GM23248 (cell line): ENCODE measurements at regions not wholly inside any gene's neighbourhood (a gene's known extent, or its start where the extent isn't known, plus 50 kb on each side); places are given as distances from the start of the nearest gene placed in this dataset.

Experiments used
- DNase-seq: peaks from one replicate; pipeline ENCODE4 v3.0.0-alpha.2; 2015
- H2AFZ ChIP-seq: fragments of 200-600 bp; sonication (generic); 2 replicates; pipeline ENCODE4 v1.6.1; 2016; ENCODE audit warnings: antibody characterized with exemption
- H3F3A ChIP-seq: fragments of 200-600 bp; sonication (generic); 2 replicates; pipeline ENCODE4 v1.6.1; 2016; ENCODE audit warnings: mild to moderate bottlenecking, antibody characterized with exemption, mixed run types; ENCODE audit not compliant: insufficient read depth
- H3K27ac ChIP-seq: fragments of 200-600 bp; sonication (generic); 2 replicates; pipeline ENCODE4 v1.5.1; 2016; ENCODE audit warnings: mild to moderate bottlenecking
- H3K27me3 ChIP-seq: fragments of 200-600 bp; sonication (generic); replicated peaks from 2 replicates; pipeline ENCODE4 v1.6.1; 2016; ENCODE audit warnings: mild to moderate bottlenecking; ENCODE audit not compliant: insufficient read depth
- H3K36me3 ChIP-seq: fragments of 200-600 bp; sonication (generic); 2 replicates; pipeline ENCODE4 v1.6.1; 2016; ENCODE audit warnings: low read depth, mild to moderate bottlenecking
- H3K4me1 ChIP-seq: fragments of 200-600 bp; sonication (generic); 2 replicates; pipeline ENCODE4 v1.6.1; 2016; ENCODE audit warnings: mild to moderate bottlenecking; ENCODE audit not compliant: insufficient read depth
- H3K4me2 ChIP-seq: fragments of 200-600 bp; sonication (generic); one replicate; pipeline ENCODE4 v1.6.1; 2016; ENCODE audit warnings: mild to moderate bottlenecking; ENCODE audit not compliant: unreplicated experiment
- H3K4me3 ChIP-seq: fragments of 200-600 bp; sonication (generic); 2 replicates; pipeline ENCODE4 v1.5.1; 2016; ENCODE audit warnings: mild to moderate bottlenecking
- H3K79me2 ChIP-seq: fragments of 200-600 bp; sonication (generic); 2 replicates; pipeline ENCODE4 v1.6.1; 2016; ENCODE audit warnings: mild to moderate bottlenecking; ENCODE audit not compliant: insufficient read depth
- H3K9ac ChIP-seq: fragments of 200-600 bp; sonication (generic); 2 replicates; pipeline ENCODE4 v1.6.1; 2016; ENCODE audit warnings: mild to moderate bottlenecking
- H3K9me2 ChIP-seq: fragments of 200-600 bp; sonication (generic); 2 replicates; pipeline ENCODE4 v1.6.1; 2016; ENCODE audit warnings: mixed run types, mild to moderate bottlenecking, moderate library complexity; ENCODE audit not compliant: insufficient read depth
- H3K9me3 ChIP-seq: fragments of 200-600 bp; sonication (generic); one replicate; pipeline ENCODE4 v1.6.1; 2017; ENCODE audit warnings: low read depth
- H4K20me1 ChIP-seq: fragments of 200-600 bp; sonication (generic); 2 replicates; pipeline ENCODE4 v1.6.0; 2016; ENCODE audit not compliant: insufficient read depth
- EZH2 ChIP-seq: fragments of 200-600 bp; sonication (generic); IDR thresholded peaks from 2 replicates; pipeline ENCODE4 v1.6.1; 2018; ENCODE audit warnings: antibody characterized with exemption, mild to moderate bottlenecking; ENCODE audit not compliant: insufficient read depth, poor library complexity, severe bottlenecking
- EZH2phosphoT487 ChIP-seq: fragments of 200-600 bp; sonication (generic); IDR thresholded peaks from 2 replicates; pipeline ENCODE4 v1.6.1; 2018; ENCODE audit warnings: antibody characterized with exemption, moderate library complexity, mild to moderate bottlenecking, low read depth; ENCODE audit not compliant: insufficient read depth
- WGBS, 2 experiments: methylation state at CpG; one replicate each; pipeline ENCODE4 v1.1.6; 2015 to 2017; ENCODE audit warnings: low lambda C conversion rate in 2 of 2, low coverage in 1 of 2; ENCODE audit errors: missing lambda C conversion rate in 2 of 2; 5-methylcytosine and 5-hydroxymethylcytosine counted together
- in situ Hi-C: fragments of 300-500 bp; cut with MboI; formaldehyde crosslinking; loops from 2 replicates; pipeline ENCODE4 v1.15.0; 2020

- no peaks in the 10 kb centered on the region for H4K20me1 ChIP-seq
- DNase-seq: no peak
- no peaks in the 10 kb centered on the region for H3F3A ChIP-seq
- no peak overlapping the region for H3K4me2 ChIP-seq
- no peaks in the 10 kb centered on the region for H3K79me2 ChIP-seq
- no peak overlapping the region for H3K27ac ChIP-seq
- no peaks in the 10 kb centered on the region for H3K9me2 ChIP-seq
- no peaks in the 10 kb centered on the region for H3K36me3 ChIP-seq
- TF ChIP-seq EZH2: no peak
- TF ChIP-seq EZH2phosphoT487: no peak
- 35 to 46% methylated on average over 1 of the region's 1 CpG for WGBS, 2 experiments
- no peak overlapping the region for H2AFZ ChIP-seq
- no peaks in the 10 kb centered on the region for H3K27me3 ChIP-seq
- no peak overlapping the region for H3K9ac ChIP-seq
- in situ Hi-C loops: no loop called here
- H3K4me1 ChIP-seq: no peaks in the 10 kb centered on the region
- no peaks in the 10 kb centered on the region for H3K9me3 ChIP-seq
- H3K4me3 ChIP-seq: no peak overlapping the region
Measured at GRCh38 chr4:132901224-132901623, 247.9 kb upstream of the PCDH10 start.

- H3K36me3 ChIP-seq: no peaks in the 10 kb centered on the region
- H4K20me1 ChIP-seq: no peaks in the 10 kb centered on the region
- no peak overlapping the region for H3K4me3 ChIP-seq
- H3K9me3 ChIP-seq: peaks cover 5% of the 10 kb centered on the region
- no peaks in the 10 kb centered on the region for H3K27me3 ChIP-seq
- no peak overlapping the region for H3K9ac ChIP-seq
- no peak overlapping the region for H3K27ac ChIP-seq
- no peaks in the 10 kb centered on the region for H3F3A ChIP-seq
- WGBS, 2 experiments: 6 to 17% methylated on average over 1 of the region's 1 CpG
- H2AFZ ChIP-seq: no peak overlapping the region
- H3K4me1 ChIP-seq: no peaks in the 10 kb centered on the region
- TF ChIP-seq EZH2 (no peak), EZH2phosphoT487 (no peak)
- in situ Hi-C loops: no loop called here
- H3K79me2 ChIP-seq: no peaks in the 10 kb centered on the region
- H3K9me2 ChIP-seq: no peaks in the 10 kb centered on the region
- H3K4me2 ChIP-seq: no peak overlapping the region
- DNase-seq: no peak
Measured at GRCh38 chr4:132910229-132910748, 238.8 kb upstream of the PCDH10 start.

GRCh38 chr4:132918096-132918495 is 231.0 kb upstream of the PCDH10 start:
- Histone ChIP-seq H3K79me2 (no peaks in the 10 kb centered on the region), H3K9me2 (no peaks in the 10 kb centered on the region), H3F3A (no peaks in the 10 kb centered on the region), H3K4me2 (no peak overlapping the region), H3K4me3 (no peak overlapping the region), H3K4me1 (no peaks in the 10 kb centered on the region), H3K9ac (no peak overlapping the region), H3K27ac (no peak overlapping the region), H3K9me3 (no peaks in the 10 kb centered on the region), H3K27me3 (no peaks in the 10 kb centered on the region), H3K36me3 (no peaks in the 10 kb centered on the region), H4K20me1 (no peaks in the 10 kb centered on the region), H2AFZ (no peak overlapping the region)
- in situ Hi-C loops: no loop called here
- no peak for TF ChIP-seq EZH2phosphoT487
- 20 to 44% methylated on average over 1 of the region's 1 CpG for WGBS, 2 experiments
- no peak for DNase-seq

GRCh38 chr4:132923516-132923915 is 225.6 kb upstream of the PCDH10 start:
- Histone ChIP-seq H4K20me1 (no peaks in the 10 kb centered on the region), H3F3A (no peaks in the 10 kb centered on the region), H3K79me2 (no peaks in the 10 kb centered on the region), H3K9ac (no peak overlapping the region), H2AFZ (no peak overlapping the region), H3K27me3 (no peaks in the 10 kb centered on the region), H3K4me3 (no peak overlapping the region), H3K4me1 (no peaks in the 10 kb centered on the region), H3K4me2 (no peak overlapping the region), H3K9me3 (no peaks in the 10 kb centered on the region), H3K27ac (no peak overlapping the region), H3K36me3 (no peaks in the 10 kb centered on the region), H3K9me2 (no peaks in the 10 kb centered on the region)
- no peak for TF ChIP-seq EZH2phosphoT487
- no peak for TF ChIP-seq EZH2
- DNase-seq: no peak
- 8 to 18% methylated on average over 3 of the region's 3 CpGs for whole genome bisulfite sequencing, 2 experiments
- in situ Hi-C loops: no loop called here

- H3K9me2 ChIP-seq: no peaks in the 10 kb centered on the region
- 6 to 13% methylated on average over 2 of the region's 2 CpGs for WGBS, 2 experiments
- no peak overlapping the region for H3K9ac ChIP-seq
- H3K4me3 ChIP-seq: no peak overlapping the region
- no peak overlapping the region for H2AFZ ChIP-seq
- H3F3A ChIP-seq: no peaks in the 10 kb centered on the region
- H4K20me1 ChIP-seq: no peaks in the 10 kb centered on the region
- no peak for DNase-seq
- H3K9me3 ChIP-seq: peaks cover 4% of the 10 kb centered on the region
- H3K79me2 ChIP-seq: no peaks in the 10 kb centered on the region
- H3K36me3 ChIP-seq: no peaks in the 10 kb centered on the region
- H3K4me1 ChIP-seq: no peaks in the 10 kb centered on the region
- TF ChIP-seq EZH2: no peak
- no peak overlapping the region for H3K27ac ChIP-seq
- no peak overlapping the region for H3K4me2 ChIP-seq
- H3K27me3 ChIP-seq: no peaks in the 10 kb centered on the region
- in situ Hi-C loops: no loop called here
Measured at GRCh38 chr4:132934911-132935310, 214.2 kb upstream of the PCDH10 start.
